MCF 10A (cell line): ENCODE measurements at regions not wholly inside any gene's neighbourhood (a gene's known extent, or its start where the extent isn't known, plus 50 kb on each side); places are given as distances from the start of the nearest gene placed in this dataset.

Experiments used
- BruUV-seq: library from RNA; stranded (reverse); fragments of 400-500 nt; replicated peaks from 2 replicates; lab custom pipeline; 2021; lab: Mats Ljungman, UMichigan
- CTCF ChIA-PET: fragments of 300-600 bp; sonication (Branson Sonifier 250); formaldehyde crosslinking; extraction: SDS; loops from one replicate; lab custom pipeline; 2021; ENCODE audit warnings: antibody characterized with exemption, inconsistent platforms; lab: Yijun Ruan, JAX
- POLR2A ChIA-PET: fragments of 300-600, 350-650 bp; sonication (Branson Sonifier 250); formaldehyde crosslinking; extraction: SDS; loops from one replicate; lab custom pipeline; 2020; ENCODE audit warnings: antibody characterized with exemption, inconsistent platforms; lab: Yijun Ruan, JAX
- DNase-seq: peaks from one replicate; pipeline ENCODE4 v3.0.0-alpha.2; 2018; ENCODE audit not compliant: unreplicated experiment
- H3K27ac Mint-ChIP-seq: one replicate; pipeline ENCODE4 v1.8.0; 2022; ENCODE audit warnings: mild to moderate bottlenecking, low read depth, mixed read lengths; ENCODE audit not compliant: unreplicated experiment
- H3K27me3 Mint-ChIP-seq: one replicate; pipeline ENCODE4 v1.8.0; 2022; ENCODE audit warnings: mixed read lengths; ENCODE audit not compliant: insufficient read depth, unreplicated experiment
- H3K36me3 Mint-ChIP-seq: one replicate; pipeline ENCODE4 v1.8.0; 2022; ENCODE audit warnings: mild to moderate bottlenecking, moderate library complexity, mixed read lengths; ENCODE audit not compliant: insufficient read depth, unreplicated experiment
- H3K4me1 Mint-ChIP-seq: one replicate; pipeline ENCODE4 v1.8.0; 2022; ENCODE audit warnings: mixed read lengths; ENCODE audit not compliant: insufficient read depth, unreplicated experiment
- H3K4me3 Mint-ChIP-seq: one replicate; pipeline ENCODE4 v1.8.0; 2022; ENCODE audit warnings: mild to moderate bottlenecking, moderate library complexity, mixed read lengths; ENCODE audit not compliant: unreplicated experiment
- H3K9me3 Mint-ChIP-seq: one replicate; pipeline ENCODE4 v1.8.0; 2022; ENCODE audit warnings: mixed read lengths; ENCODE audit not compliant: unreplicated experiment
- intact Hi-C: fragments of 100-400 bp; cut with micrococcal nuclease; formaldehyde crosslinking; loops from 2 replicates; pipeline ENCODE4 v1.14.1; 2022
- TF ChIP-seq, protein P1 (sequence below): fragments of 200-600 bp; IDR thresholded peaks from one replicate; pipeline ENCODE4 v1.8.0; 2022; ENCODE audit warnings: antibody characterized with exemption, mild to moderate bottlenecking; ENCODE audit not compliant: unreplicated experiment

GRCh38 chr2:21276163-21276562 lies 152.4 kb downstream of the TDRD15 start:
- POLR2A ChIA-PET, result interaction anchor here (0.5 kb wide), 1 partner anchor 413 kb away, joined by 3 read pairs; no protein-coding TSS in a partner anchor
- Mint-ChIP-seq H3K4me1 (no peaks in the 10 kb centered on the region), H3K4me3 (no peak overlapping the region), H3K9me3 (no peaks in the 10 kb centered on the region), H3K27ac (no peak overlapping the region), H3K27me3 (peaks cover 29% of the 10 kb centered on the region), H3K36me3 (no peaks in the 10 kb centered on the region)
- TF ChIP-seq, protein P1, sequence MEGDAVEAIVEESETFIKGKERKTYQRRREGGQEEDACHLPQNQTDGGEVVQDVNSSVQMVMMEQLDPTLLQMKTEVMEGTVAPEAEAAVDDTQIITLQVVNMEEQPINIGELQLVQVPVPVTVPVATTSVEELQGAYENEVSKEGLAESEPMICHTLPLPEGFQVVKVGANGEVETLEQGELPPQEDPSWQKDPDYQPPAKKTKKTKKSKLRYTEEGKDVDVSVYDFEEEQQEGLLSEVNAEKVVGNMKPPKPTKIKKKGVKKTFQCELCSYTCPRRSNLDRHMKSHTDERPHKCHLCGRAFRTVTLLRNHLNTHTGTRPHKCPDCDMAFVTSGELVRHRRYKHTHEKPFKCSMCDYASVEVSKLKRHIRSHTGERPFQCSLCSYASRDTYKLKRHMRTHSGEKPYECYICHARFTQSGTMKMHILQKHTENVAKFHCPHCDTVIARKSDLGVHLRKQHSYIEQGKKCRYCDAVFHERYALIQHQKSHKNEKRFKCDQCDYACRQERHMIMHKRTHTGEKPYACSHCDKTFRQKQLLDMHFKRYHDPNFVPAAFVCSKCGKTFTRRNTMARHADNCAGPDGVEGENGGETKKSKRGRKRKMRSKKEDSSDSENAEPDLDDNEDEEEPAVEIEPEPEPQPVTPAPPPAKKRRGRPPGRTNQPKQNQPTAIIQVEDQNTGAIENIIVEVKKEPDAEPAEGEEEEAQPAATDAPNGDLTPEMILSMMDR, result no peak
- DNase-seq, result no peak
- no TSS peak for BruUV-seq
- intact Hi-C loops, result no loop called here
- CTCF ChIA-PET, result interaction anchor here (1.6 kb wide), 1 partner anchor 119 kb away, joined by 4 read pairs; no protein-coding TSS in a partner anchor

DNA sequence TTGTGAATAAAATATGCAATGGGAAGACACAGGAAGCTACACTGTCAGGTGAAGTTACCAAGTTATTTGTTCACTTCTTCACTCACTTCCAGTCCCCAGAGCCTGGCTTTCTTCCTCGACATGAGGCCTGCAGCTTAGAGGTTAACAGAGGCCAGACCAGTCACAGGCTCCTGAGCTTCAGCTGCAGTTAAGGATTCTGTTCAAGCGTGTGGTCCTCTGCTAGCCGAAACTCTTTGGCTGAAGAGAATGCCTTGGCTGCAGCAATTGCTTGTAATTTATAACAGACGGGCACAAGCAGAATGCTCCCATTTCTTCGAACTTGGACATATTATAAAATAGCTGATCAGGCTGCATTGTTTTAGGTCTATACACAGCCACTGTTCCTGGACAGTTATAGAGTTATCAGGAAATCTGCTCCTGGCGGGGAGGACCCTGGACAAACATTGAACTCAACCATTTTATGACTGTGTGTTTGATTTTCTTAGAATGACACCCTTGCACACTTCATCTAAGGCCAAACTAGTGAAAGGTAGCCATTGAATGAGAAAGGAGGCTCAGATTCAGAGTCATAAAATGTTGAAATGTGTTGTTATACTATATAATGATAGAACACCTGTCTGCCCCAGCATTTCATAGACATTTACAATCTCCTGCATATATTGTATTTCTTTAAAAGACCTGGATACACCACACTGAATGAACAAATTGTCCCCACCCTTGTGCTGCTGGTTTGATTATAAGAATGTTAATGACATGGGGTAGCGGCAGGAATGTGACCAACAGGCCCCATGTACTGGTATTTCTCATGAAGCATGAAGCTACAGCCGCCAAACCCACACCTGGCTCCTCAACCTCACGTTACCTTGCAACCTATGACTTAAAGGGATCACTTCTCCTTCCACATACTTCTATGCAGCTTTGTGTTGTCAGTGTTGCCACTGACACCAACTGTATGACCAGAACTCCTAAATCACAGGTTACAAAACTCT lies 153.6 kb downstream of the TDRD15 start:
- Mint-ChIP-seq H3K36me3 (no peaks in the 10 kb centered on the region), H3K4me1 (no peaks in the 10 kb centered on the region), H3K27me3 (peaks cover 21% of the 10 kb centered on the region), H3K4me3 (no peak overlapping the region), H3K27ac (no peak overlapping the region), H3K9me3 (no peaks in the 10 kb centered on the region)
- BruUV-seq, result no TSS peak
- CTCF ChIA-PET, result interaction anchor here (0.6 to 1.6 kb wide), 2 partner anchors 118 to 142 kb away, joined by 3 to 4 read pairs; no protein-coding TSS in a partner anchor
- TF ChIP-seq, protein P1, result no peak
- POLR2A ChIA-PET, result no interaction called here
- intact Hi-C loops, result no loop called here
- no peak for DNase-seq

DNA sequence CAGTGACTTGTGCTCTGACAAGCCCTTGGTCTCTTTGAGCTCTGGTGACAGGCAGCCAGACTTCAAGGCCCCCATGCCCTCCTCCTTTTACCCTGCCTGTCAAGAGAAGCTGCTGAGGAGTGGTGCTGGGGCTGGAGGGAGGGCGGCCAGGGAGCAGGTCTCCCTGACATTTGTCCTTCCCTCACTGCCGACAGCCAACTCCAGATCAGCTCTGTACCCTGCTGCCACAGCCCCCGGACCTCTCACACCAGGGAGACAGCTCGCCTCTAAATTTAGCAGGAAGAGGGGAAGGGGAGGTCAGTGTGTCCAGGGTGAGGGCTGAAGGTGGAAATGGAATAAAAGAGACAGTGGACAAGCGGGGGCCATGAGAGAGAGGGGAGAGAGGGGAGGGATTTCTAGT lies 155.8 kb downstream of the TDRD15 start:
- CTCF ChIA-PET, result interaction anchor here (0.5 to 1.0 kb wide), 3 partner anchors 30 to 51 kb away, joined by 3 to 4 read pairs (median 3); no protein-coding TSS in a partner anchor
- no peak overlapping the region for H3K27ac Mint-ChIP-seq

More for the DNA sequence above, 155.8 kb downstream of the TDRD15 start:
- no peaks in the 10 kb centered on the region for H3K9me3 Mint-ChIP-seq
- no peak for DNase-seq
- H3K36me3 Mint-ChIP-seq, result no peaks in the 10 kb centered on the region
- POLR2A ChIA-PET, result no interaction called here
- TF ChIP-seq, protein P1, result no peak
- intact Hi-C loops, result no loop called here
- H3K27me3 Mint-ChIP-seq, result peaks cover 16% of the 10 kb centered on the region
- no TSS peak for BruUV-seq
- no peak overlapping the region for H3K4me3 Mint-ChIP-seq
- H3K4me1 Mint-ChIP-seq, result no peaks in the 10 kb centered on the region
